WTC11 (cell line): ENCODE measurements at regions not wholly inside any gene's neighbourhood (a gene's known extent, or its start where the extent isn't known, plus 50 kb on each side); places are given as distances from the start of the nearest gene placed in this dataset.

Experiments used
- ATAC-seq: fragments of 200-7000 bp; cut with Tn5 transposase; 2 replicates; pipeline ENCODE4 v1.10.0; 2021; ENCODE audit warnings: mild to moderate bottlenecking, moderate library complexity
- CTCF ChIA-PET: fragments of 300-600 bp; sonication (Branson Sonifier 250); formaldehyde crosslinking; loops from one replicate; lab custom pipeline; 2021; ENCODE audit warnings: antibody characterized with exemption; lab: Charles Lee
- POLR2A ChIA-PET: fragments of 350-600 bp; sonication (Branson Sonifier 250); formaldehyde crosslinking; loops from one replicate; lab custom pipeline; 2021; ENCODE audit warnings: antibody characterized with exemption; lab: Charles Lee
- DNase-seq: peaks from one replicate; pipeline ENCODE4 v3.0.0; 2021; ENCODE audit warnings: low spot score
- H3K27ac Mint-ChIP-seq: 2 replicates; pipeline ENCODE4 v1.8.0; 2021; ENCODE audit warnings: mixed read lengths
- H3K27me3 Mint-ChIP-seq: 2 replicates; pipeline ENCODE4 v1.8.0; 2021; ENCODE audit warnings: low read depth, mild to moderate bottlenecking, moderate library complexity, mixed read lengths
- H3K36me3 Mint-ChIP-seq: 2 replicates; pipeline ENCODE4 v1.8.0; 2021; ENCODE audit warnings: mixed read lengths
- H3K4me1 Mint-ChIP-seq: 2 replicates; pipeline ENCODE4 v1.8.0; 2022; ENCODE audit warnings: mixed read lengths
- H3K4me3 Mint-ChIP-seq: 2 replicates; pipeline ENCODE4 v1.8.0; 2021; ENCODE audit warnings: mild to moderate bottlenecking, moderate library complexity, mixed read lengths
- H3K9me3 Mint-ChIP-seq: 2 replicates; pipeline ENCODE4 v1.8.0; 2021; ENCODE audit warnings: mixed read lengths
- ATF1 ChIP-seq: sonication (generic); formaldehyde crosslinking; IDR thresholded peaks from 2 replicates; pipeline ENCODE4 v1.8.1; 2023; ENCODE audit warnings: mild to moderate bottlenecking, moderate library complexity, missing genetic modification reagents
- CREB1 ChIP-seq: sonication (generic); formaldehyde crosslinking; IDR thresholded peaks from 2 replicates; pipeline ENCODE4 v1.8.0; 2023; ENCODE audit warnings: mild to moderate bottlenecking, missing genetic modification reagents
- ESRRA ChIP-seq: sonication (generic); formaldehyde crosslinking; IDR thresholded peaks from 2 replicates; pipeline ENCODE4 v1.8.1; 2022; ENCODE audit warnings: mild to moderate bottlenecking, missing genetic modification reagents, borderline replicate concordance
- HMGA2 ChIP-seq: fragments of 250-450 bp; sonication (Bioruptor Pico); IDR thresholded peaks from 2 replicates; pipeline ENCODE4 v1.4.0; 2021; ENCODE audit warnings: mild to moderate bottlenecking, moderate library complexity
- JAZF1 ChIP-seq: fragments of 250-450 bp; sonication (Bioruptor Pico); IDR thresholded peaks from 2 replicates; pipeline ENCODE4 v1.9.0; 2021; ENCODE audit warnings: moderate library complexity, mild to moderate bottlenecking, inconsistent platforms
- JUN ChIP-seq: sonication (generic); formaldehyde crosslinking; IDR thresholded peaks from 2 replicates; pipeline ENCODE4 v1.8.0; 2023; ENCODE audit warnings: mild to moderate bottlenecking, missing genetic modification reagents
- MXD4 ChIP-seq: fragments of 250-450 bp; sonication (Bioruptor Pico); IDR thresholded peaks from 2 replicates; pipeline ENCODE4 v1.8.0; 2021; ENCODE audit warnings: mild to moderate bottlenecking, moderate library complexity, borderline replicate concordance
- MYBL2 ChIP-seq: sonication (generic); formaldehyde crosslinking; IDR thresholded peaks from 2 replicates; pipeline ENCODE4 v1.8.1; 2023; ENCODE audit warnings: mild to moderate bottlenecking, moderate library complexity, missing genetic modification reagents
- NFE2L1 ChIP-seq: sonication (generic); formaldehyde crosslinking; IDR thresholded peaks from 2 replicates; pipeline ENCODE4 v1.8.1; 2023; ENCODE audit warnings: missing genetic modification reagents
- NFYB ChIP-seq: sonication (generic); formaldehyde crosslinking; conservative IDR thresholded peaks from 2 replicates; pipeline ENCODE4 v1.8.0; 2022; ENCODE audit warnings: low read depth, missing genetic modification reagents
- RELA ChIP-seq: sonication (generic); formaldehyde crosslinking; IDR thresholded peaks from 2 replicates; pipeline ENCODE4 v1.8.1; 2022; ENCODE audit warnings: missing genetic modification reagents, mild to moderate bottlenecking, borderline replicate concordance
- SMAD3 ChIP-seq: sonication (generic); formaldehyde crosslinking; IDR thresholded peaks from 2 replicates; pipeline ENCODE4 v1.8.0; 2022; ENCODE audit warnings: missing genetic modification reagents, mild to moderate bottlenecking, borderline replicate concordance
- TEAD1 ChIP-seq: sonication (generic); formaldehyde crosslinking; IDR thresholded peaks from 2 replicates; pipeline ENCODE4 v1.8.0; 2022; ENCODE audit warnings: mild to moderate bottlenecking, missing genetic modification reagents
- TP53 ChIP-seq: sonication (generic); formaldehyde crosslinking; IDR thresholded peaks from 2 replicates; pipeline ENCODE4 v1.8.1; 2023; ENCODE audit warnings: mild to moderate bottlenecking, missing genetic modification reagents
- ZBTB21 ChIP-seq: sonication (generic); formaldehyde crosslinking; IDR thresholded peaks from 2 replicates; pipeline ENCODE4 v1.8.1; 2023; ENCODE audit warnings: mild to moderate bottlenecking, missing genetic modification reagents, borderline replicate concordance
- ZNF121 ChIP-seq: sonication (generic); formaldehyde crosslinking; IDR thresholded peaks from 2 replicates; pipeline ENCODE4 v1.8.0; 2023; ENCODE audit warnings: missing genetic modification reagents
- ZNF138 ChIP-seq: sonication (generic); formaldehyde crosslinking; conservative IDR thresholded peaks from 2 replicates; pipeline ENCODE4 v1.8.1; 2022; ENCODE audit warnings: mild to moderate bottlenecking, moderate library complexity, missing genetic modification reagents
- ZNF317 ChIP-seq: sonication (generic); formaldehyde crosslinking; IDR thresholded peaks from 2 replicates; pipeline ENCODE4 v1.8.1; 2023; ENCODE audit warnings: low read depth, mild to moderate bottlenecking, moderate library complexity, missing genetic modification reagents, borderline replicate concordance
- TF ChIP-seq, protein P1 (sequence below): sonication (generic); formaldehyde crosslinking; IDR thresholded peaks from 2 replicates; pipeline ENCODE4 v1.8.0; 2023; ENCODE audit warnings: mild to moderate bottlenecking, missing genetic modification reagents
- TF ChIP-seq, protein P2 (sequence below): sonication (generic); formaldehyde crosslinking; IDR thresholded peaks from 2 replicates; pipeline ENCODE4 v1.8.0; 2023; ENCODE audit warnings: missing genetic modification reagents
- TF ChIP-seq, protein P3 (sequence below): sonication (generic); formaldehyde crosslinking; conservative IDR thresholded peaks from 2 replicates; pipeline ENCODE4 v1.8.1; 2023; ENCODE audit warnings: mild to moderate bottlenecking, low read depth, missing genetic modification reagents, moderate library complexity
- TF ChIP-seq, protein P4 (sequence below): fragments of 250-450 bp; sonication (Bioruptor Pico); IDR thresholded peaks from 2 replicates; pipeline ENCODE4 v1.9.0; 2021; ENCODE audit warnings: moderate library complexity, mild to moderate bottlenecking, inconsistent platforms, borderline replicate concordance

DNA sequence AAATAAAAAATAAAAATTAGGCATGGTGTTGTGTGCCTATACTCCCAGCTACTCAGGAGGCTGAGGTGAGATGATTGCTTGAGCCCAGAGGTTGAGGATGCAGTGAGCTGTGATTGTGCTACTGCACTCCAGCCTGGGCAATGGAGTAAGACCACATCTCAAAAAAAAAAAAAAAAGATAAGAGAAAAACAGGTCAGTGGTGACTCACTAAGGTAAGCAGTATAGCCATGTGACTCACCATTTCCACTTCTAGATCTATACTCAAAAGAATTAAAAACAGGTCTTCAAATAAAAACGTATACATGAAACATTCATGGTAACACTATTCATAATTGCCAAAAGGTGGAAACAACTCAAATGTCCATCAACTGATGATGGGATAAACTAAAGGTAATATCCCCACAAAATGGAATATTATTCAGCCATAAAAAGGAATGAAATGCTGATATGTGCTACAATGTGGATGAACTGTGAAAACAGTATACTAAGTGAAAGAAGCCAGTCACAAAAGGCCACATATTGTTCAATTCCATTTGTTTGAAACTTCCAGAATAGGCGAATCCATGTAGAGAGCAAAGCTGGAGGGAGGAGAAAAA lies 75.1 kb downstream of the ZNF281 start:
- no peak for DNase-seq
- POLR2A ChIA-PET = no interaction called here
- H3K27ac Mint-ChIP-seq = no peak overlapping the region
- CTCF ChIA-PET = no interaction called here
- H3K9me3 Mint-ChIP-seq = no peaks in the 10 kb centered on the region
- H3K36me3 Mint-ChIP-seq = peaks cover 3% of the 10 kb centered on the region; the same call in 1 of the 2 replicates
- no peak for TF ChIP-seq JAZF1 (CRISPR knock-in tag)
- no peak for TF ChIP-seq ATF1 (CRISPR knock-in tag)
- TF ChIP-seq, protein P1, sequence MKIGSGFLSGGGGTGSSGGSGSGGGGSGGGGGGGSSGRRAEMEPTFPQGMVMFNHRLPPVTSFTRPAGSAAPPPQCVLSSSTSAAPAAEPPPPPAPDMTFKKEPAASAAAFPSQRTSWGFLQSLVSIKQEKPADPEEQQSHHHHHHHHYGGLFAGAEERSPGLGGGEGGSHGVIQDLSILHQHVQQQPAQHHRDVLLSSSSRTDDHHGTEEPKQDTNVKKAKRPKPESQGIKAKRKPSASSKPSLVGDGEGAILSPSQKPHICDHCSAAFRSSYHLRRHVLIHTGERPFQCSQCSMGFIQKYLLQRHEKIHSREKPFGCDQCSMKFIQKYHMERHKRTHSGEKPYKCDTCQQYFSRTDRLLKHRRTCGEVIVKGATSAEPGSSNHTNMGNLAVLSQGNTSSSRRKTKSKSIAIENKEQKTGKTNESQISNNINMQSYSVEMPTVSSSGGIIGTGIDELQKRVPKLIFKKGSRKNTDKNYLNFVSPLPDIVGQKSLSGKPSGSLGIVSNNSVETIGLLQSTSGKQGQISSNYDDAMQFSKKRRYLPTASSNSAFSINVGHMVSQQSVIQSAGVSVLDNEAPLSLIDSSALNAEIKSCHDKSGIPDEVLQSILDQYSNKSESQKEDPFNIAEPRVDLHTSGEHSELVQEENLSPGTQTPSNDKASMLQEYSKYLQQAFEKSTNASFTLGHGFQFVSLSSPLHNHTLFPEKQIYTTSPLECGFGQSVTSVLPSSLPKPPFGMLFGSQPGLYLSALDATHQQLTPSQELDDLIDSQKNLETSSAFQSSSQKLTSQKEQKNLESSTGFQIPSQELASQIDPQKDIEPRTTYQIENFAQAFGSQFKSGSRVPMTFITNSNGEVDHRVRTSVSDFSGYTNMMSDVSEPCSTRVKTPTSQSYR (CRISPR knock-in tag) = no peak
- no peak for TF ChIP-seq JUN (CRISPR knock-in tag)
- TF ChIP-seq, protein P2, sequence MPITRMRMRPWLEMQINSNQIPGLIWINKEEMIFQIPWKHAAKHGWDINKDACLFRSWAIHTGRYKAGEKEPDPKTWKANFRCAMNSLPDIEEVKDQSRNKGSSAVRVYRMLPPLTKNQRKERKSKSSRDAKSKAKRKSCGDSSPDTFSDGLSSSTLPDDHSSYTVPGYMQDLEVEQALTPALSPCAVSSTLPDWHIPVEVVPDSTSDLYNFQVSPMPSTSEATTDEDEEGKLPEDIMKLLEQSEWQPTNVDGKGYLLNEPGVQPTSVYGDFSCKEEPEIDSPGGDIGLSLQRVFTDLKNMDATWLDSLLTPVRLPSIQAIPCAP (CRISPR knock-in tag) = no peak
- TF ChIP-seq MYBL2 (CRISPR knock-in tag) = no peak
- no peak for TF ChIP-seq TP53 (CRISPR knock-in tag)
- TF ChIP-seq ZBTB21 (CRISPR knock-in tag) = no peak
- TF ChIP-seq ZNF138 = no peak
- no peak overlapping the region for H3K4me3 Mint-ChIP-seq
- ATAC-seq = no peak
- peaks cover 50% of the 10 kb centered on the region for H3K4me1 Mint-ChIP-seq
- no peaks in the 10 kb centered on the region for H3K27me3 Mint-ChIP-seq

DNA sequence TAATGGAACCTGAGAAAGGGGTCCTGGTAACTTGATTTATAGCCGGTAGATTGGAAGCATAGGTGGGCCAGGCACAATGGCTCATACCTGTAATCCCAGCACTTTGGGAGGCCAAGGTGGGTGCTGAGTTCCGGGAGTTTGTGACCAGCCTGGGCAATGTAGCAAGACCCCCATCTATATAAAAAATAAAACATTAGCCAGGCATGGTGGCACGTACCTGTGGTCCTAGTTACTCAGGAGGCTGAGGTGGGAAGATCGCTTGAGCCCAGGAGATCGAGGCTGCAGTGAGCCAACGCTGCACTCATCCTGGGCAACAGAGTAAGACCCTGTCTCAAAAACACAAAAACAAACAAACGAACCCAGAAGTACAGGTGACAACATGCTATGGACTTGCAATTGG lies 76.5 kb downstream of the ZNF281 start:
- ChIA-PET CTCF (no interaction called here), POLR2A (no interaction called here)
- Mint-ChIP-seq H3K36me3 (peaks cover 3% of the 10 kb centered on the region; the same call in 1 of the 2 replicates), H3K4me3 (no peak overlapping the region), H3K9me3 (no peaks in the 10 kb centered on the region), H3K4me1 (peaks cover 60% of the 10 kb centered on the region), H3K27me3 (no peaks in the 10 kb centered on the region), H3K27ac (no peak overlapping the region)
- ATAC-seq (no peak), DNase-seq (no peak)
- TF ChIP-seq ZNF121 (CRISPR knock-in tag) (peak; percentile 92), ZNF317 (CRISPR knock-in tag) (no peak)

DNA sequence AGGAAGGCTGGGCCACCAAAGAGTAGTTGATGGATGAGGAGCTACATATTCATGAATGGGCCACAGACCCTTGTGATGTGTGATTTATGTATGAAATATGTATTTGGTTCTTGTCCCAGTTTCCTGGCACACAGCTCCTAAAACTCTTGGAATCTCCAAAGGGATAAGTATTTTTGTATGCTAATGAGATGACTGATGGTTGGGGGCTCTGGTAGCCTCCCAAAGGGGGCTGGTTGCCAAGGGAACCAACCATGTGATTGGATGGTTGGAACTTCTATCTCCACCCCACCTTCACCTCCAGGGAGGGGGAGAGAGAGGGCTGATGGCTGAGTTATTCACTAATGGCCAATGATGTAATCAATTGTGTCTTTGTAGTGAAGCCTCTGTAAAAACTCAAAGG lies 77.1 kb downstream of the ZNF281 start:
- Mint-ChIP-seq H3K36me3 (peaks cover 3% of the 10 kb centered on the region; the same call in 1 of the 2 replicates), H3K27ac (no peak overlapping the region), H3K4me3 (no peak overlapping the region), H3K4me1 (peaks cover 60% of the 10 kb centered on the region), H3K9me3 (no peaks in the 10 kb centered on the region), H3K27me3 (no peaks in the 10 kb centered on the region)
- ATAC-seq (no peak), DNase-seq (no peak)
- POLR2A ChIA-PET = no interaction called here
- CTCF ChIA-PET = no interaction called here
- TF ChIP-seq TEAD1 (no peak), CREB1 (CRISPR knock-in tag) (no peak)

DNA sequence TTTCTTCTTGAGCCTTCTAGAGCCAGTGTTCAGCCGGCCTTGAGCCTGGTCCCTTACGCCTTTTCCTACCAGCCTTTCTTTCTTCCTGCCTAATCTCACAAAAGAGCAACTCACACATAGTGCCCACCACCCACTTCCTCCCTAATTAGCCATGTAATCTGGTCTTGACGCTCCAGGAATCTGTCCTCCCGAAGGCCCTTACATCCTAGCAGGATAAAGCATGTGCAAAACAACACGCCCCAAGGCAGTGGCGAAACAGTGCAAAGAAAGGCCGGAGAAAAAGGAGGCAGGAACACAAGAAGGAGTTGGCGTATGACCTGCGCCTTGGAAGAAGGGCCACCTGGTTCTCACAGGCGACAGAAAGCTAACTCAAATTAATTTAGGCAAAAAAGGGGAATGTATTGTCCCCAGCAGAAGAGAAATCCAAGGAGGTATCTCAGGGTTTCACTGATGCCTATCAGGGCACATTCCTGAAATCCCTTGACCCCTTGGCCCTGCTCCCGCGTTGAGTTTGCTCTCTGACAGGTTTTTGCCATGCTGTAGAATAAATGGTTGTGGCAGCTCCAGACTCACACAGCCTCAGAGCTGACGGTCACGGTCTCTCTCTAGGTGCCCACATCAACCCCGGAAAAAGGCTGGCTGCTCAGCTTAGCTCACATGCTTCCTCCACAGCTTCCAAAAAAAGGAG lies 79.0 kb downstream of the ZNF281 start:
- ATAC-seq (peak; percentile 56), DNase-seq (no peak)
- CTCF ChIA-PET = interaction anchor here (1.2 kb wide), 1 partner anchor 9 kb away, joined by 3 read pairs; no protein-coding TSS in a partner anchor
- Mint-ChIP-seq H3K27ac (peak overlapping the region; percentile 57), H3K4me3 (no peak overlapping the region), H3K36me3 (peaks cover 3% of the 10 kb centered on the region; the same call in 1 of the 2 replicates), H3K27me3 (no peaks in the 10 kb centered on the region), H3K4me1 (peaks cover 46% of the 10 kb centered on the region), H3K9me3 (no peaks in the 10 kb centered on the region)
- POLR2A ChIA-PET = no interaction called here
- TF ChIP-seq, protein P3, sequence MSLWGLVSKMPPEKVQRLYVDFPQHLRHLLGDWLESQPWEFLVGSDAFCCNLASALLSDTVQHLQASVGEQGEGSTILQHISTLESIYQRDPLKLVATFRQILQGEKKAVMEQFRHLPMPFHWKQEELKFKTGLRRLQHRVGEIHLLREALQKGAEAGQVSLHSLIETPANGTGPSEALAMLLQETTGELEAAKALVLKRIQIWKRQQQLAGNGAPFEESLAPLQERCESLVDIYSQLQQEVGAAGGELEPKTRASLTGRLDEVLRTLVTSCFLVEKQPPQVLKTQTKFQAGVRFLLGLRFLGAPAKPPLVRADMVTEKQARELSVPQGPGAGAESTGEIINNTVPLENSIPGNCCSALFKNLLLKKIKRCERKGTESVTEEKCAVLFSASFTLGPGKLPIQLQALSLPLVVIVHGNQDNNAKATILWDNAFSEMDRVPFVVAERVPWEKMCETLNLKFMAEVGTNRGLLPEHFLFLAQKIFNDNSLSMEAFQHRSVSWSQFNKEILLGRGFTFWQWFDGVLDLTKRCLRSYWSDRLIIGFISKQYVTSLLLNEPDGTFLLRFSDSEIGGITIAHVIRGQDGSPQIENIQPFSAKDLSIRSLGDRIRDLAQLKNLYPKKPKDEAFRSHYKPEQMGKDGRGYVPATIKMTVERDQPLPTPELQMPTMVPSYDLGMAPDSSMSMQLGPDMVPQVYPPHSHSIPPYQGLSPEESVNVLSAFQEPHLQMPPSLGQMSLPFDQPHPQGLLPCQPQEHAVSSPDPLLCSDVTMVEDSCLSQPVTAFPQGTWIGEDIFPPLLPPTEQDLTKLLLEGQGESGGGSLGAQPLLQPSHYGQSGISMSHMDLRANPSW = no peak
- no peak for TF ChIP-seq SMAD3 (CRISPR knock-in tag)
- no peak for TF ChIP-seq RELA (CRISPR knock-in tag)
- TF ChIP-seq HMGA2 (CRISPR knock-in tag) = no peak
- TF ChIP-seq NFYB (CRISPR knock-in tag) = no peak
- TF ChIP-seq NFE2L1 (CRISPR knock-in tag) = no peak
- TF ChIP-seq, protein P4, sequence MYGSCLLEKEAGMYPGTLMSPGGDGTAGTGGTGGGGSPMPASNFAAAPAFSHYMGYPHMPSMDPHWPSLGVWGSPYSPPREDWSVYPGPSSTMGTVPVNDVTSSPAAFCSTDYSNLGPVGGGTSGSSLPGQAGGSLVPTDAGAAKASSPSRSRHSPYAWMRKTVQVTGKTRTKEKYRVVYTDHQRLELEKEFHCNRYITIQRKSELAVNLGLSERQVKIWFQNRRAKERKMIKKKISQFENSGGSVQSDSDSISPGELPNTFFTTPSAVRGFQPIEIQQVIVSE (CRISPR knock-in tag) = no peak
- TF ChIP-seq MXD4 (CRISPR knock-in tag) = no peak
- no peak for TF ChIP-seq ESRRA (CRISPR knock-in tag)
